SK-N-SH treated with all-trans-retinoic acid at 6 μM for 48 hours (cell line): ENCODE measurements at regions not wholly inside any gene's neighbourhood (a gene's known extent, or its start where the extent isn't known, plus 50 kb on each side); places are given as distances from the start of the nearest gene placed in this dataset.

ENCODE experiments used
- ATAC-seq: fragments of 200-7000 bp; cut with Tn5 transposase; 3 replicates; pipeline ENCODE4 v1.9.1; 2020; ENCODE audit warnings: mild to moderate bottlenecking, moderate library complexity
- ARNTL ChIP-seq: fragments of 450-650 bp; formaldehyde crosslinking; IDR thresholded peaks from 2 replicates; pipeline ENCODE4 v1.5.0; 2020; ENCODE audit warnings: low read depth, mild to moderate bottlenecking, moderate library complexity, borderline replicate concordance
- BACH2 ChIP-seq: fragments of 250-450 bp; sonication (Bioruptor Pico); IDR thresholded peaks from 2 replicates; pipeline ENCODE4 v1.9.0; 2021; ENCODE audit warnings: mild to moderate bottlenecking, borderline replicate concordance
- CREB5 ChIP-seq: fragments of 250-450 bp; sonication (Bioruptor Pico); IDR thresholded peaks from 2 replicates; pipeline ENCODE4 v1.5.1; 2020; ENCODE audit warnings: low read depth, mild to moderate bottlenecking, moderate library complexity
- CSDC2 ChIP-seq: fragments of 250-450 bp; sonication (Bioruptor Pico); IDR thresholded peaks from 2 replicates; pipeline ENCODE4 v1.5.0; 2020; ENCODE audit warnings: mild to moderate bottlenecking, moderate library complexity
- ESRRG ChIP-seq: fragments of 250-450 bp; sonication (Bioruptor Pico); IDR thresholded peaks from 2 replicates; pipeline ENCODE4 v1.6.1; 2021; ENCODE audit warnings: mild to moderate bottlenecking
- ISL1 ChIP-seq: fragments of 250-450 bp; sonication (Bioruptor Pico); IDR thresholded peaks from 2 replicates; pipeline ENCODE4 v2.1.2; 2022; ENCODE audit warnings: mild to moderate bottlenecking, moderate library complexity
- OSR1 ChIP-seq: fragments of 250-450 bp; sonication (Bioruptor Pico); IDR thresholded peaks from 2 replicates; pipeline ENCODE4 v1.8.0; 2022; ENCODE audit warnings: moderate library complexity, mild to moderate bottlenecking, inconsistent platforms
- PATZ1 ChIP-seq: fragments of 250-450 bp; sonication (Bioruptor Pico); IDR thresholded peaks from 2 replicates; pipeline ENCODE4 v1.8.0; 2020; ENCODE audit warnings: mild to moderate bottlenecking, moderate library complexity, borderline replicate concordance
- POU6F1 ChIP-seq: fragments of 250-450 bp; sonication (Bioruptor Pico); IDR thresholded peaks from 2 replicates; pipeline ENCODE4 v1.8.0; 2021; ENCODE audit warnings: low read depth, mild to moderate bottlenecking, moderate library complexity, borderline replicate concordance
- PPARA ChIP-seq: fragments of 250-450 bp; sonication (Bioruptor Pico); IDR thresholded peaks from 2 replicates; pipeline ENCODE4 v1.5.0; 2020; ENCODE audit warnings: mild to moderate bottlenecking, borderline replicate concordance
- RARB ChIP-seq: fragments of 250-450 bp; sonication (Bioruptor Pico); IDR thresholded peaks from 2 replicates; pipeline ENCODE4 v1.8.0; 2021; ENCODE audit warnings: mild to moderate bottlenecking, moderate library complexity
- SNAI2 ChIP-seq: fragments of 250-450 bp; sonication (Bioruptor Pico); IDR thresholded peaks from 2 replicates; pipeline ENCODE4 v1.5.0; 2020; ENCODE audit warnings: mild to moderate bottlenecking, moderate library complexity
- TCF4 ChIP-seq: fragments of 250-450 bp; sonication (Bioruptor Pico); IDR thresholded peaks from 2 replicates; pipeline ENCODE4 v1.8.0; 2021; ENCODE audit warnings: mild to moderate bottlenecking, moderate library complexity, borderline replicate concordance
- TOX ChIP-seq: fragments of 250-450 bp; sonication (Bioruptor Pico); IDR thresholded peaks from 2 replicates; pipeline ENCODE4 v1.8.0; 2021; ENCODE audit warnings: mild to moderate bottlenecking, moderate library complexity, borderline replicate concordance
- TSHZ2 ChIP-seq: fragments of 250-450 bp; sonication (Bioruptor Pico); IDR thresholded peaks from 2 replicates; pipeline ENCODE4 v1.5.0; 2020; ENCODE audit warnings: mild to moderate bottlenecking, moderate library complexity
- ZC3H10 ChIP-seq: fragments of 250-450 bp; sonication (Bioruptor Pico); IDR thresholded peaks from 2 replicates; pipeline ENCODE4 v1.5.1; 2021; ENCODE audit warnings: mild to moderate bottlenecking, moderate library complexity
- ZFP3 ChIP-seq: fragments of 250-450 bp; sonication (Bioruptor Pico); IDR thresholded peaks from 2 replicates; pipeline ENCODE4 v1.5.0; 2020; ENCODE audit warnings: mild to moderate bottlenecking, moderate library complexity
- ZFP30 ChIP-seq: fragments of 450-650 bp; formaldehyde crosslinking; IDR thresholded peaks from 2 replicates; pipeline ENCODE4 v1.5.0; 2022; ENCODE audit warnings: mild to moderate bottlenecking, moderate library complexity
- ZNF565 ChIP-seq: fragments of 450-650 bp; formaldehyde crosslinking; conservative IDR thresholded peaks from 2 replicates; pipeline ENCODE4 v1.5.0; 2020; ENCODE audit warnings: low read depth, mild to moderate bottlenecking, moderate library complexity
- ZNF70 ChIP-seq: fragments of 450-650 bp; formaldehyde crosslinking; IDR thresholded peaks from 2 replicates; pipeline ENCODE4 v1.5.0; 2020; ENCODE audit warnings: mild to moderate bottlenecking, moderate library complexity
- ZNF8 ChIP-seq: fragments of 450-650 bp; formaldehyde crosslinking; IDR thresholded peaks from 2 replicates; pipeline ENCODE4 v1.5.0; 2020; ENCODE audit warnings: mild to moderate bottlenecking, moderate library complexity

- ATAC-seq = no peak
- no peak for TF ChIP-seq ZFP30 (CRISPR knock-in tag)
- TF ChIP-seq RARB (CRISPR knock-in tag) = no peak
- TF ChIP-seq CREB5 (CRISPR knock-in tag) = no peak
- TF ChIP-seq CSDC2 = no peak
- TF ChIP-seq POU6F1 (CRISPR knock-in tag) = no peak
- TF ChIP-seq, all 23 proteins: peak for 0
Observed at GRCh38 chr12:127632461-127632860, 634.5 kb upstream of the TMEM132C start.

- ATAC-seq = no peak
- TF ChIP-seq TCF4 (CRISPR knock-in tag) = no peak
- TF ChIP-seq ZNF565 (CRISPR knock-in tag) = no peak
- no peak for TF ChIP-seq POU6F1 (CRISPR knock-in tag)
- TF ChIP-seq ZNF8 = no peak
- no peak for TF ChIP-seq BACH2
- TF ChIP-seq RARB (CRISPR knock-in tag) = no peak
- no peak for TF ChIP-seq TOX
- no peak for TF ChIP-seq CREB5 (CRISPR knock-in tag)
- TF ChIP-seq ARNTL (CRISPR knock-in tag) = no peak
- TF ChIP-seq ZFP30 (CRISPR knock-in tag) = no peak
- no peak for TF ChIP-seq OSR1 (CRISPR knock-in tag)
- no peak for TF ChIP-seq CSDC2
- TF ChIP-seq ZFP3 = no peak
- no peak for TF ChIP-seq ZC3H10 (CRISPR knock-in tag)
- no peak for TF ChIP-seq SNAI2
- TF ChIP-seq PPARA = no peak
- no peak for TF ChIP-seq ESRRG (CRISPR knock-in tag)
- no peak for TF ChIP-seq ISL1 (CRISPR knock-in tag)
- TF ChIP-seq PATZ1 = no peak
- no peak for TF ChIP-seq TSHZ2 (CRISPR knock-in tag)
Observed at GRCh38 chr12:127635838-127636237, 631.1 kb upstream of the TMEM132C start.

GRCh38 chr12:127636882-127637281 is 630.1 kb upstream of the TMEM132C start:
- ATAC-seq = no peak
- TF ChIP-seq PATZ1 (no peak), ZC3H10 (CRISPR knock-in tag) (no peak), ZNF565 (CRISPR knock-in tag) (no peak), CREB5 (CRISPR knock-in tag) (no peak), POU6F1 (CRISPR knock-in tag) (no peak), ESRRG (CRISPR knock-in tag) (no peak), ZNF8 (no peak), ZNF70 (no peak), BACH2 (no peak), ARNTL (CRISPR knock-in tag) (no peak), SNAI2 (no peak), CSDC2 (no peak)
